Motor neuron (in vitro differentiated cells): ENCODE measurements at regions not wholly inside any gene's neighbourhood (a gene's known extent, or its start where the extent isn't known, plus 50 kb on each side); places are given as distances from the start of the nearest gene placed in this dataset.

Experiments used
- ATAC-seq, 8 experiments: fragments of 200-7000 bp; cut with Tn5 transposase; replicated peaks in 6 of 8; 2 replicates each; pipeline ENCODE4 v1.8.0; 2021; ENCODE audit warnings: mild to moderate bottlenecking in 8 of 8, moderate library complexity in 8 of 8
- H3K27ac ChIP-seq, 2 donors: fragments of 250-450 bp; sonication (Bioruptor Pico); 2 replicates each; pipeline ENCODE4 v1.9.0; 2021; ENCODE audit warnings: antibody characterized with exemption in 2 of 2, mild to moderate bottlenecking in 2 of 2, moderate library complexity in 1 of 2
- H3K4me1 ChIP-seq, 2 donors: fragments of 250-450 bp; sonication (Bioruptor Pico); replicated peaks in 1 of 2; 2 replicates each; pipeline ENCODE4 v1.6.1; 2021; ENCODE audit warnings: antibody characterized with exemption in 2 of 2, mild to moderate bottlenecking in 2 of 2, moderate library complexity in 1 of 2
- H3K4me3 ChIP-seq, 5 donors: fragments of 250-450 bp; sonication (Bioruptor Pico); 2 replicates each; pipeline ENCODE4 v1.9.0; 2021; ENCODE audit warnings: antibody characterized with exemption in 5 of 5, mild to moderate bottlenecking in 5 of 5, moderate library complexity in 4 of 5
- WGBS, 10 experiments: fragments of 450-650 bp; shearing (Covaris generic); methylation state at CpG; one replicate each; pipeline ENCODE4 v1.0.0; 2022; 5-methylcytosine and 5-hydroxymethylcytosine counted together
- in situ Hi-C, 9 experiments: fragments of 400-800 bp; cut with MboI; loops; one replicate each; pipeline ENCODE4 v1.15.0; 2021; ENCODE audit warnings: low sequenced_read_pairs in 9 of 9, low pct_unique_long_range_greater_than_20kb in 2 of 9; ENCODE audit not compliant: unreplicated experiment in 9 of 9

DNA sequence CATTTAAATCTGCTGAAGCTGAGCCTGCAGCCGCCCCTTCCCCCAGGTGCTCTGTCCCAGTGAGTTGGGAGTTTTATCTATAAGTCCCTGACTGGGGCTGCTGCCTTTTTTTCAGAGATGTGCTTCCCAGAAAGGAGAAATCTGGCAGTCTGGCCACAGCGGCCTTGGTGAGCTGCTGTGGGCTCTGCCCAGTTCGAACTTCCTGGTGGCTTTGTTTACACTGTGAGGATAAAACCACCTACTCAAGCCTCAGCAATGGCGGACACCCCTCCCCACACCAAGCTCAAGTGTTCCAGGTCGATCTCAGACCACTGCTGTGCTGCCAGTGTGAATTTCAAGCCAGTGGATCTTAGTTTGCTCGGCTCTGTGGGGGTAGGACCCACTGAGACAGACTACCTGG is 97.3 kb downstream of the ACAA2 start:
- H3K4me3 ChIP-seq = no peak overlapping the region
- ATAC-seq = no peak
- WGBS, 10 experiments = 40 to 75% (median 57%) methylated on average over 2 to 4 of the region's 6 CpGs; no CpG with 5 or more reads in 7 of the 10 experiments
- in situ Hi-C loops = no loop called here
- H3K27ac ChIP-seq = no peak overlapping the region
- no peaks in the 10 kb centered on the region for H3K4me1 ChIP-seq

DNA sequence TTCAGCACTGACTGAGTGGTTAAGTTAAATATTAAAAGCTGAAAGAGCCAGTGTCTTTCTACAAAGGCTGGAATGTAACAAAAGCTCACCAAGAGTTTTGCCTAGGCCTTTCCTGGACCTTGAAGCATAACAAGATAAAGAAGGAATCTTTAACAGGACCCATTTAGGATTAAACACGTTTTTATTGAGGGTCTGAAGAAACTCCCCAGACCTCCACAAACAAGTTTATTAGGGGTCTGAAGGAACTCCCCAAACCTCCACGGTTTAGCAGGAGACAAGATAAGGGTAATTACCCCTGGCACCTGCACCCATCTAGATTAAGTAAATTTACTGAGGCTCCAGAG is 104.0 kb downstream of the ACAA2 start:
- in situ Hi-C loops = no loop called here
- Histone ChIP-seq H3K4me1 (no peaks in the 10 kb centered on the region), H3K27ac (no peak overlapping the region), H3K4me3 (no peak overlapping the region)
- 0 to 31% (median 11%) methylated on average over 1 to 2 of the region's 2 CpGs; no CpG with 5 or more reads in 3 of the 10 experiments for WGBS, 10 experiments
- no peak for ATAC-seq

- Histone ChIP-seq H3K27ac (no peak overlapping the region), H3K4me1 (no peaks in the 10 kb centered on the region), H3K4me3 (no peak overlapping the region)
- 57 to 100% (median 72%) methylated on average over 2 to 6 of the region's 6 CpGs; no CpG with 5 or more reads in 1 of the 10 experiments for WGBS, 10 experiments
- in situ Hi-C loops = no loop called here
- ATAC-seq = peak in 1 of 8 experiments; percentile 54
Measured at GRCh38 chr18:49708662-49709346, 104.5 kb downstream of the ACAA2 start.

- Histone ChIP-seq H3K4me3 (no peak overlapping the region), H3K4me1 (no peaks in the 10 kb centered on the region), H3K27ac (no peak overlapping the region)
- WGBS, 10 experiments = 87 to 100% (median 100%) methylated on average over 1 to 3 of the region's 3 CpGs; no CpG with 5 or more reads in 1 of the 10 experiments
- in situ Hi-C loops = no loop called here
- ATAC-seq = no peak
Measured at GRCh38 chr18:49707599-49707998, 105.7 kb downstream of the ACAA2 start.

GRCh38 chr18:49704334-49704733 is 109.0 kb downstream of the ACAA2 start:
- no peaks in the 10 kb centered on the region for H3K4me1 ChIP-seq
- no peak overlapping the region for H3K27ac ChIP-seq
- 17 to 86% (median 55%) methylated on average over 1 to 6 of the region's 6 CpGs; no CpG with 5 or more reads in 2 of the 10 experiments for WGBS, 10 experiments
- peak in 1 of 8 experiments; percentile 41 for ATAC-seq
- in situ Hi-C loops = no loop called here
- no peak overlapping the region for H3K4me3 ChIP-seq

GRCh38 chr18:49701190-49701589 is 112.1 kb downstream of the ACAA2 start:
- 0 to 95% (median 80%) methylated on average over 1 to 5 of the region's 5 CpGs; no CpG with 5 or more reads in 5 of the 10 experiments for WGBS, 10 experiments
- ATAC-seq = no peak
- no peak overlapping the region for H3K27ac ChIP-seq
- H3K4me3 ChIP-seq = no peak overlapping the region
- H3K4me1 ChIP-seq = no peaks in the 10 kb centered on the region
- in situ Hi-C loops = no loop called here

GRCh38 chr18:49699303-49699702 is 114.0 kb downstream of the ACAA2 start:
- H3K4me3 ChIP-seq = no peak overlapping the region
- H3K27ac ChIP-seq = no peak overlapping the region
- no peaks in the 10 kb centered on the region for H3K4me1 ChIP-seq
- 40 to 100% (median 86%) methylated on average over 1 to 5 of the region's 6 CpGs; no CpG with 5 or more reads in 3 of the 10 experiments for WGBS, 10 experiments
- ATAC-seq = no peak
- in situ Hi-C loops = no loop called here

DNA sequence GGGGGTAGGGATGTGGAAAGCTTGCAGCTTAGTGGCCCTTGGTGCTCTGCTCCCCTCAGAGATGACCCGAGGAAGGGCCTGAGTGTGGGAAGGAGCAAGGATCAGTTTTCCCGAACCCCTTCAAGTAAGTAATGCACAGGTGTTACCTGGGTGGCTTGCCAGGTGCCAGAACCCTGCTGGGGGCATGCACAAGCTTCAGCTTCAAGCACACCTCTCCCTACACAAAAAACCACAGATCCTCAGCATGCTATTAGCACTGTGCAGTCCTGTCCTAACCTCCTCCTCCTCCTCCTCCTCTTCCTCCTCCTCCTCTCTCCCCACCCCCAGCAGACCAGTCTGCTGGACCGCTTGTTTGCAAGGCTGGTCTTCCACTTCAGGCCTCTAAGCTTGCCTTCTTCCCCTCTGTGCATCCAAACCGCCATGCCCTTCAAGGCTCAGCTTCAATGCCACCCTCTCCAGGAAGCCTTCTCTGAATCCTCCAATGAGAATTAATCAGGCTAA is 114.8 kb downstream of the ACAA2 start:
- 0 to 75% (median 20%) methylated on average over 1 to 2 of the region's 4 CpGs; no CpG with 5 or more reads in 7 of the 10 experiments for WGBS, 10 experiments

DNA sequence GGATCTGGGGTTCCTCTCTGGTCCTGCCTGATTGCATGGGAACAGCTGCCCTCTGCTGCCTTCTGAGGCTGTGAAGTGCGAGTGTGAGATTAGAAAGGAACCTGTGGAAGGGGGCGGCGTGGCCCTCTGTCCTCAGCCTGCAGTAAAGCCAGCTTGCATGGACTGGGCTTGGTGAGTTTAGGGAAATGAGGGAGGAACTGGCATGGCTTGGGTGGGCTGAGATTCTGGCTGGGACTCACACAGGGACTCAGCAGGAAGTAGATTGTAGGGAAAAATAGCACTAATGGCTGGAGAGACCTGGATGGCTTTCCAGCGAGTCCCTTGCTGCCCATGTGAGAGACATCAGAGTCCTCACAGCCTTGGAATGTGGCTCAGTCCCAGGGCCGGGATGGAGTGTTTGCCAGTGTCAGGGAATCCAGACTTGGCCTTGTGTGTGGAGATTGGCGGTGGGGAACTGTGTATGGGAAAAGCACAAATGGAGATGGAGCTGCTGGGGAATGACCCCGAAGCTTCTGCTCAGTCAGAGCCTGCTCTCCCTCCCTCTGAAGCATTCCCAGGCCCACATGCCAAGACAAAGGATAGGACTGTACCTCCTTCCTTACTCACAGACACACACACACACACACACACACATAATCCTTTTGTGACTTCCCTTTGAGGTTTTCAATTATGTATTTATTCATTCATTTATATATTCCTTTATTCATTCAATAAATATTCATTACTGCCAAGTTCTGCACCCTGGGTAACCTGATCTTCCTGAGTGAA is 115.4 kb downstream of the ACAA2 start:
- in situ Hi-C loops = no loop called here
- Histone ChIP-seq H3K27ac (no peak overlapping the region), H3K4me3 (no peak overlapping the region), H3K4me1 (no peaks in the 10 kb centered on the region)
- ATAC-seq = peak; percentile 60 to 89 (median 72)
- 0 to 83% (median 50%) methylated on average over 1 to 6 of the region's 7 CpGs; no CpG with 5 or more reads in 3 of the 10 experiments for WGBS, 10 experiments

More for the DNA sequence above, 114.8 kb downstream of the ACAA2 start:
- no peaks in the 10 kb centered on the region for H3K4me1 ChIP-seq
- no peak for ATAC-seq
- H3K27ac ChIP-seq = no peak overlapping the region
- in situ Hi-C loops = no loop called here
- H3K4me3 ChIP-seq = no peak overlapping the region

GRCh38 chr18:49697049-49697448 is 116.3 kb downstream of the ACAA2 start:
- H3K4me3 ChIP-seq = no peak overlapping the region
- in situ Hi-C loops = no loop called here

DNA sequence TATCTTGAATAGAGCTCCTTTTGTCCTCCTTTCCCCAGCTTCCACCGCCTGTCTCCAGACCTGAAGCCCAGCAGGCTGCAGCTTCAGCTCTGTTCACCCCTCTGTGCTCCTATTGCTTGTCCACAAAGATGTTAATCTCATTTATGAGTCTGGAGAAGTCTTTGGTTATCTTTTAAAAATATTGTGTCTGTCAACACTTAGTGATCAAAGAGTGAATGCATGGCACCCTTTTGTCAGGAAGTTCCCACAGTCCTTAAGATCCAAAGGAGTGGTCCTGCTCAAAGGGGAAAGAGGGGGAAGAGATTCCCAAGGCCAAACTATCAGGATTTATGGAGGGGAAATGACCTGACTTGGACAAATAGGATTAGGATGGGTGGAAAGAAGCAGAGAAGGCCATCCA is 118.9 kb downstream of the ACAA2 start:
- no peak overlapping the region for H3K27ac ChIP-seq
- ATAC-seq = no peak
- H3K4me1 ChIP-seq = no peaks in the 10 kb centered on the region
- H3K4me3 ChIP-seq = no peak overlapping the region
- 60 to 100% (median 100%) methylated on average over 1 of the region's 1 CpG; no CpG with 5 or more reads in 7 of the 10 experiments for WGBS, 10 experiments
- in situ Hi-C loops = no loop called here

More at GRCh38 chr18:49697049-49697448, 116.3 kb downstream of the ACAA2 start:
- Histone ChIP-seq H3K27ac (no peak overlapping the region), H3K4me1 (no peaks in the 10 kb centered on the region)
- ATAC-seq = no peak
- WGBS, 10 experiments = 50 to 100% (median 100%) methylated on average over 1 to 2 of the region's 4 CpGs; no CpG with 5 or more reads in 5 of the 10 experiments

- H3K4me1 ChIP-seq = no peaks in the 10 kb centered on the region
- no peak overlapping the region for H3K27ac ChIP-seq
- 52 to 100% (median 79%) methylated on average over 2 to 4 of the region's 4 CpGs for WGBS, 10 experiments
- ATAC-seq = no peak
- in situ Hi-C loops = no loop called here
- H3K4me3 ChIP-seq = no peak overlapping the region
Measured at GRCh38 chr18:49693717-49694005, 119.7 kb downstream of the ACAA2 start.

DNA sequence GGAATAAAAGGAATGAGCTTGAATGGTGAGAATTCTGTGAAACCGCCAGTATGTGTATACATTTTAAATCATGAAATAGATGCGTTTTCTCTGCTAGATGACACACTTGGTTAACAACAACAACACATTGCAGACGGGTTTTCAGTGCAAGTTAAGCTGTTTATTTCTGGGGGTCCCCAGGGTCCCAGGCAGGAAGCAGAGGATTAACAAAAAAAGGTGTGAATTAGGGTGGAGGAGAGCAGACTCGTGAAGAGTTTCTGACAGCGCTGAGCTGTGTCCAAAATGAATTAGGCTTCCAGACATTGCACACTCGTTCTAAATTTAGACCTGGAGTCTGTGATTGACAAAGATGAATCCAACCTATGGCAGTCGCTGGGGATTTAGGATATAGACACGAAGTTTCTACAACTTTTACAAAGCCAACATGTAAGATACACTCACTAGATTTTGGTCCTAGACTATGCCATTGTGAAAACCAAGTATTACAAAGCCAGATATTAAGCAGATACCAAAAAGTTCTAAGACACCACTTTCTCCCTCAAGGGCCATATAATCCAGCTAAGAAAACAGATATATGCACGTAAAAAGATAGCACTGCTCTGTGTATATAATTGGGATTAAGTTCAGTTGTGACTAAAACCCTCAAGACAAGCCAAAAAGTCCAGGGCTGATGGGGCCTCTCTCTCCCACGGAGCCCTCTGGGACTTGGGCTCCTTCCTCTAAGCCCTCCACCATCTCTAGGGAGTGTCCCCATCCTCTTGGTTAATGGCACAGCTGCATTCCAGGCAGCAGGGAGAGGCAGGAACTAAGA is 120.2 kb downstream of the ACAA2 start:
- WGBS, 10 experiments = 45 to 100% (median 79%) methylated on average over 3 to 8 of the region's 10 CpGs
- in situ Hi-C loops = no loop called here

More for the DNA sequence above, 120.2 kb downstream of the ACAA2 start:
- Histone ChIP-seq H3K4me3 (no peak overlapping the region), H3K4me1 (no peaks in the 10 kb centered on the region), H3K27ac (no peak overlapping the region)
- no peak for ATAC-seq
